HG03520 (cell line): ENCODE measurements at regions not wholly inside any gene's neighbourhood (a gene's known extent, or its start where the extent isn't known, plus 50 kb on each side); places are given as distances from the start of the nearest gene placed in this dataset.

Experiments
- ATAC-seq: cut with Tn5 transposase; IDR thresholded peaks from one replicate; pipeline ENCODE4 v1.9.1; 2021; ENCODE audit warnings: mild to moderate bottlenecking, moderate library complexity; ENCODE audit not compliant: unreplicated experiment

DNA sequence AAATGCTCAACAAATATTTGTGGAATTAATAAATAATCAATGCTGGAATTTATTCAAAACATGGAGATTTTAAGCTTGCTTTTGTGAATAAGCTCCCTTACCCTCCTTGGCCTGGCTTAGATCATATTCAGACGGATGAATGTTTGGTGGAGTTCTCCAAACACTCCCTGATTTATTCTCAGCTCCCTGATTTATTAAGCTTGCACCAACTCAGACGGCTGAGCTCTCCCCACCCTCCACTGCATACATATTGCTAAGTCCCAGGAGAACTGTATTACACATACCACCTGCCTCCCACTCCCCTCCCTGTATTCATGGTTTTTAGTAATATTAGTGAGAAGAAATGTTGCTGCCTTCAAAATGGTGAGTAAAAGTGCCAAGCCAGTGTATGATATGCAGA lies 1057.5 kb downstream of the SORCS3 start:
- ATAC-seq, result no peak

DNA sequence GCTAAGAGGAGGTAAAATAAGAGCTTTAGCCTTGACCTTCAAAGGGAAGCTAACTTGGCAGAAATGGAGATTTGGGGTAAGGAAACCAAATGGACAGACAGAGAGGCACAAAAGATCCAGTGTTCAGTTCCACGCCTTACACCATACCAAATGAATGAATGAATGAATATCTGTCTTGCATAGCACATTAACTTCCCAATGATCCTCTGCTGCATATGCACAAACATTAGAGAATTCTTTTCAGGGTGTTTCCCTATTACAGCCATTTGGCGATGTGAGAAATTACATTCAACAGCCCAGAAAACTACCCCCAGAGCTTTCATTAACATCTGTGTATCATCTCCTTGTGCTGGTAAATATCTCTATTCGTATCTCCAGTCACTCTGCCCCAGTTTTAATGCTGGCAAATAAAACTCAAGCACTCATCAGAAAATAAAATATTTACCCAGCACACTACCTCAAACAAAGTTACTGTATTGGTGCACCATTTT lies 1056.2 kb downstream of the SORCS3 start:
- ATAC-seq, result no peak

DNA sequence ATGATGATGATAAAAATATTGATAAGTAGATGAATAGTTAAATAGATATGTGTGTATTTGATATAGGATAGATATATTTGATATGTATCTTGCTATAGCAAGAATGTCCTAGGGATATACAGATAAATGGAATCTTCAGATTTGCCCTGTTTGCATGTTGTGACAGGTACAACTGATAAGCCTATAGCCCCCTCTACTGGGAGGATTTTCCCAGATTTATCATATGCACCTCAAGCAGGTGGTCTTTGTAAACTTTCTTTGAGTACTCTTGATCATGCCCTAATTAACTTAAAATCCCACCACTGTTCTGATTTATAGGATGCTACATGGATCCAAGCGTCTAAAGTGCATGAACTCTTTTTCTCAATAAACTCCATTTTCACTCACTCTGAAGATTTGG lies 1050.7 kb downstream of the SORCS3 start:
- ATAC-seq, result no peak

DNA sequence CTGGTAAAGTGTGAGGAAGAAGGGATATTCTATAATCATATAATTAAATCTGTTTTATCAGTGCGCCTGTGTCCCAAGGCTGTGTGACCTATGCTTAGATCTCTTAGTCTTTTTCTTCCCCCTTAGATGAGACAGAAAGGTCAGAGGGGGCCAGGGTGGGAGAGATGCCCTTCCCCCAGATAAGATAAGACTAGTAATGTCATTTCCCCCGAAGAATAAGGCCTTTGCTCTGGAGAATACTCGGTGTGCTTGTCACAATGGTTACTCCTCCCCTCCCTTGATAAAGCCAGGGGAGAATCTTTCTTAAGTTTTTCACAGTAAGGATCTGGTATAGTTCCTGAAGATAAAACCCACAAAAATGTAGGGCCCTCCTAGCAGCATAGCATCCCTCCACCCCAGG lies 1041.8 kb downstream of the SORCS3 start:
- ATAC-seq, result no peak

DNA sequence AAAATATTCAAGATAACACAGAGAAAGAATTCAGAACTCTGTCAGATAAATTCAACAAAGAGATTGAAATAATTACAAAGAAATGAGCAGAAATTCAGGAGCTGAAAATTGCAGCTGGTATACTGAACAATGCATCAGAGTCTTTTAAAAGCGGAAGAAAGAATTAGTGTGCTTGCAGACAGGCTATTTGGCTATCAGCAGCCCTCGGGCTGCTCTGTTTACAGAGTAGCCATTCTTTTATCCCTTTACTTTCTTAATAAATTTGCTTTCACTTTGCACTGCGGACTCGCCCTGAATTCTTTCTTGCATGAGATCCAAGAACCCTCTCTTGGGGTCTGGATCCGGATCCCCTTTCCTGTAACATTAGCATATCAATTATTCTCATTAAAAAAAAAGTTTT lies 1040.0 kb downstream of the SORCS3 start:
- ATAC-seq, result no peak

DNA sequence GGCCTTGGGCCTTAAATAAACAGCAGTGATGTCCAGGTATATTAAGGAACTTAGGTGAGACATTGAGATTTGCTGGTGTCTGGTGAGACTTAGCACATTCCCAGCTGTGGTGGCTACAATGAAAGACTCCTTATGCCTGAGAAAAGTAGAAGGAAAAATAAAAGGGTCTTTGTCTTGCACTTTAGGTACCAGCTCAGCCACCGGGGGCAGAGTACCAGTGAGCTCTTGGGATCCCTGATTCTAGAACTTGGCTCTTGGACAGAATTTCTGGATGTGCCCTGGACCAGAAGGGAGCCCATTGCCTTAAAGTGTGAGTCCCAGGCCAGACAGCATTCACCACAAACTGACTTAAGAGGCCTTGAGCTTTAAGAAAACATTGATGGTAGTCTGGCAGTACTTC lies 1038.7 kb downstream of the SORCS3 start:
- ATAC-seq, result no peak

DNA sequence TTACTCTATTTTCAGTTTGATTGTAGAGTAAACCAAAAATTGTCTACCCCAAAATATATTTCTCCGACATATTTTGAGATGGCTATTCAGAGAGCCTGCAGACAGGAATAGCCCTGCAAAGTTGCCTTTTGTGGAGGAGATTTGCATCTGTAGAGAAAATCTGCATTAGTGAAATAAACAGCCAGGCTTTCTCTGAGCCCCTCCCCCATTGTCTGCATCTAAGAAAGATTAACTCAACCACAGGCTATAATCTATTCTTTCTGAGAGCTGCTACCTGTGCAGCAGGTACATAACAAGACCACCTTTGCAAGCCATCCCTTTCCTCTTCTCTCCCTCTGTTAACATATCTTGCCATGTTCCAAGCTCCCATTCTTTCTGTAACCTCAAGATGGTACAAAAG lies 1034.2 kb downstream of the SORCS3 start:
- ATAC-seq, result no peak

DNA sequence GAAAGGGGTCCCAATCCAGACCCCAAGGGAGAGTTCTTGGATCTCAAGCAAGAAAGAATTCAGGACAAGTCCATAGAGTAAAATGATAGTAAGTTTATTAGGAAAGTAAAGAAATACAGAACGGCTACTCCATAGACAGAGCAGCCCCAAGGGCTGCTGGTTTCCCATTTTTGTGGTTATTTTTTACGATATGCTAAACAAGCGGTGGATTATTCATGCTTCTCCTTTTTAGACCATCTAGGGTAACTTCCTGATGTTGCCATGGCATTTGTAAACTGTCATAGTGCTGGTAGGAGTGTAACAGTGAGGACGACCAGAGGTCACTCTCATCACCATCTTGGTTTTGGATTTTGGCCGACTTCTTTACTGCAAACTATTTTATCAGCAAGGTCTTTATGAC lies 1033.4 kb downstream of the SORCS3 start:
- ATAC-seq, result no peak

DNA sequence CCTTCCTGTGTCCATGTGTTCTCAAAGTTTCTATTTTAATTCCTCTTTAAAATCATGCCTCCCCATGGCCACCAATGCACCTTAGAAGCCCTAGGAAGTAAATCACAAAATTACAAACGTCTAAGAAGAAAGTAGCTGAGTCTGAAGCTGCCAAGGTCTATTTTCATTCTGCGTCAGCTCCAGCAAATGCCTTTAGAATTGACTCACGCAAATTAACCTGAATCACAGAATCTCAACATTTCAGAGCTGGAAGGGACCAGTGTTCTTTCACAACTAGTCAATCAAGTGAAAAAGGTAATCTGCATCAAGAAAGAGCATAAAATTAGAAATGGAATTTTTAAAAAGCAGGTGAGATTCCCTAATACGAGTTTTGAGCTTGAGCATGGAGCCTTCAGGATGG lies 1017.6 kb downstream of the SORCS3 start:
- no peak for ATAC-seq

DNA sequence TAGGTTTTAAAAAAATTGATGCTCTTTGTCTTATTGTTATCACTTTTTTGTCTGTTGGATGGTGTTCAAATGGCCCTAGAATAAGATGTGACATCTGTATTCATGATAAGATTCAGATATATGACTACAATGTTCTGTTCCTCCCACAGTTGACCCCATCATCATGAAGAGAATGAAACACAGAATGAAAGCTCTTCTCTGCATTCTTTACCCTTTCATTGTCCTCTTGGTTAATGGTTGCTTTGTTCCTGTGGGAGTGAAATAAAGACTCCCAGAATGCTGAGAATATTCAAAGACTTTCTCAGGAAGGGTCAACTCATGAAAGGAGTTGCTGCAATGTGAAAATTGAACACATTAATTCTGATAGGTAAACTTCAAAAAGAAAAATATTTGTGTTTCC lies 1015.8 kb downstream of the SORCS3 start:
- no peak for ATAC-seq

DNA sequence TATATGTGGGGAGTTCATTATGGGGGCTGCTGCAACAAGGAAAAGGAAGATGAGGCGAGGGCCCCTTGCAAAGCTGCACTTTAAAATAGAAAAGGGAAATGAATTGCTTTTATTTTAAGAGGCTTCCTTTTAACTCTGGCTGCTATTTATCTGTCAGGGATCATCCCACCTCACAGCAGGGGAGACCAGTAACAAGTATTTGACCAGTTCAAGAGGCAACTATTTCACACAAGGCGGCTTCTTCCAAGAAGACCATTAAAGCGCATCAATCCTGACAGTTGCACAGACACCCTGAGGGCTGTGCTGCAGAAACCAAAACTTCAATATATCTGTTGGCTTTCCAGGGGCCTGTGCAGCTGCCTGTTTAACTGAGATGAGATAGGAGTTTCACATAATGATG lies 1009.2 kb downstream of the SORCS3 start:
- ATAC-seq, result no peak

DNA sequence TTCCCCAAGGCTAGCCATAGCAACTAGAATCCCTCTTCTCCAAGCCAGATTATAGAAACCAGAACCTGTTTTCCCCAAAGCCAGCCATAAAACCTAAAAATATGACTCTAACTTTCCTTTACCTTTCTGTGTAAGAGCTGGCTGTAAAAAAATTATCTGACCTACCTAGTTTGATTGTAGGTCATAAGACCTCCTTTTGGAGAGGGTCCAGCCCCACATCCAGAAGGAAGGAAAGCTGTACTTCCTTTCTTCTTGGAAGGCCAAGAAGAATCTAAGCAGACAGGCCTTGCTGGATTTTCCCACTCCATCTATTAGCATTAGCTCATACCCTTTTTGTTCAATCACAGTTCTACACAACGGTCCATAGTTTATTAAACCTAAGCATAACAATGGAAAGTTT lies 1006.3 kb downstream of the SORCS3 start:
- no peak for ATAC-seq

DNA sequence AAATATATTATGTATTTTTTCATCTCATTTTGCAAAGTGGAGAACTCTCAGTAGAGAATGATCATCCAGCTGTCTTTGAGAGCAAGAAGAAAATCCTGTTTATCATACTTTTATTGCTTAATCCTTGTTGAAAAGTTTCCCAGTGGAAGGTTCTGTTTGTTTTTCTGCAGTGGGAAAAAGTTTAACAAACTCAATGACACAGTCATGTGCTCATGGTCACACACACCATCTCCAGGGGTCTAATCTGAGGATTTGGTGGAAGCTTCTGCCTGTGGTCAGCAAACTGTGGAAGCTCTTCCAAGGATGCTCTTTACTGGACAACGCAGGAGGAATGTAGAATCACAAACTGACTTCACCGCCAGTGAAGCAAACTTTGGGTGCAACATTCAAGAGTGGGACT lies 1003.9 kb downstream of the SORCS3 start:
- ATAC-seq, result no peak

DNA sequence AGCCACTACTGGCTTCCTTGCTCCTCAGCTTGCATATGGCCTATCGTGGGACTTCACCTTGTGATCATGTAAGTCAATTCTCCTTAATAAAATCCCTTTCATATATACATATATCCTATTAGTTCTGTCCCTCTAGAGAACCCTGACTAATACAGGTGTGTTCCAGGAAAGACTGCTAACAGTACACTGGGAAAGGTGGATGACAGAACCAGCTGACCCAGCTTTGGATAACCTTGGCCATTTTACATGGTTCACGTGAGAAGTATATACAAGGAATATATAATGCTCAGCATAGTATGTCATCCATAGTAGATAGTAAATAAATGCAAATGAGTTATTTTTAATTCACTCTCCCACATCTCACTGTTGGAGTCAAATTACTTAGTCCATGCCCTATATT lies 1003.5 kb downstream of the SORCS3 start:
- ATAC-seq, result no peak

DNA sequence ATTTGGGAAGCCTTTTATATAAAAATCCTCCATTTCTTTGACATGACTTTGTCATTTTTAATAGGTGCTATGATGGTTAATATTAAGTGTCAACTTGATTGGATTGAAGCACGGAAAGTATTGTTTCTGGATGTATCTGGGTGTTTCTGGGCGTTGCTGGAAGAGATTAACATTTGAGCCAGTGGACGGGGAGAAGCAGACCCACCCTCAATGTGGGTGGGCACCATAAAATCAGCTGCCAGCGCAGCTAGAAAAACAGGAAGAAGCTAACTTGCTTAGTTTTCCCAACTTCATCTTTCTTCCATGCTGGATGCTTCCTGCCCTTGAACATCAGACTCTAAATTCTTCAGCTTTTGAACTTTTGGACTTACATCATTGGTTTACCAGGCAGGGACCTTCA lies 1003.0 kb downstream of the SORCS3 start:
- ATAC-seq, result no peak

DNA sequence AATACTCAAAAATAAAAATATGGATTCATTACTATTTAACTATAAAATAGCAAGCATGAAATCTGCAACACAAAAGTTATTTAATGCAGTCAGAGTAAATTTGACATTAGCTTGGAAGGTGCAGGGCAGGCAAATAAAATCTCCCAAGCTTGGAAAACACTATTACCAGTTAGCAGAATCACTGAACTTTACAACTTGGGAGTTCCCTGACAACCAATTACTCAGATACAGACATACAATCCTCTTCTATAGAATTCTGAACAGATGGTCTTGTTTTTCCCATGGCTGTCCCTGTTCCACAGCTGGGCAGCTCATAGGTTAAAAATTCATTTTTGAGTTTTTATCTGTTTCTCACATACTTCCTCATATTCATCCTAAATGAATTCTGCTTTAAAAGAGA lies 1002.6 kb downstream of the SORCS3 start:
- ATAC-seq, result no peak

DNA sequence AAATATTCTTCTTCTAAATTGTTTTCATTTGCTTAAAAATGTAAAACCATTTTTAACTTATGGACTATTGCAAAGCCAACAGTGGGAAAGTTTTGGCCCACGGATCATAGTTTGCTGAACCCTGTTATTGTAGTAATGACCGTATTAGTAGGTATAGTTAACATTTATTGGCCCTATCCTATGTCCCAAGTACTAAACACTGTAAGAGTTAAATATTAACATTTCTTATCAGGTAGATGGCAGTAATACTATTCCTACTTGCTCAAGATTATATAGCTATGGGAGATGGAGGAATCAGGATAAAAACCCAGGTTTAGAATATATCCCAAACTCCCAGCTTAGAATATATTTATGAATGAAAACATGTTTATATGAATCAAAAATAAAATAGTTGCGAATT lies 993.2 kb downstream of the SORCS3 start:
- no peak for ATAC-seq

DNA sequence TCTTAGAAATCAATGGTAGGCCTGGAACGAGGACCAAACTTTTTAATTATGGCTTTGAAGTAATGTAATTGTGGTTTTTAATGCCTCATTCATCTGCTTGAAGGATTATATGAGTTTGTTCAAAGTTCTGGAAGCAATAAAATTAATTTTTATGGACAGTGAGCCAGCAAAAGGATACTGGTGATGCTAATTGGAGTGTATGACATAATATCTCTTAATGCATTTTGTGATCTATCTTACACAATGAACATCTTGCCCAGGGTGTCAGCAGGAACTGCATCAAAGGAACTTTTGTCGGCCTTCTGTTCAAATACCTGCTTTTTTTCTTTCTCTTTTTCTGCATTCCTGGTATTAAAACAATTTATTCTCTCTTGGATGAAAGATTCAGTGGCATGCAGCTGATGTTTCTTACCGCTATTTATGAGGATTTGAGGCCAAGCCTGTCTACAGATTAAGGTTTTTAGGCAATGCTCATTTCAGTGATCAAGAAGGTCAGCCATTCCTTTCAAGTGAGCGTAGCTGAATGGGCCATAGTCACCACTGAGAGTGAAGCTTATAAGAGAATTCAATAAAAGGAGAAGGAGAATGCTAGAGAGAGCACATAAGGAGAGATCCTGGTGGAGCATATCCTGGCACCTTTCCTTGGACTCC lies 974.8 kb downstream of the SORCS3 start:
- no peak for ATAC-seq

DNA sequence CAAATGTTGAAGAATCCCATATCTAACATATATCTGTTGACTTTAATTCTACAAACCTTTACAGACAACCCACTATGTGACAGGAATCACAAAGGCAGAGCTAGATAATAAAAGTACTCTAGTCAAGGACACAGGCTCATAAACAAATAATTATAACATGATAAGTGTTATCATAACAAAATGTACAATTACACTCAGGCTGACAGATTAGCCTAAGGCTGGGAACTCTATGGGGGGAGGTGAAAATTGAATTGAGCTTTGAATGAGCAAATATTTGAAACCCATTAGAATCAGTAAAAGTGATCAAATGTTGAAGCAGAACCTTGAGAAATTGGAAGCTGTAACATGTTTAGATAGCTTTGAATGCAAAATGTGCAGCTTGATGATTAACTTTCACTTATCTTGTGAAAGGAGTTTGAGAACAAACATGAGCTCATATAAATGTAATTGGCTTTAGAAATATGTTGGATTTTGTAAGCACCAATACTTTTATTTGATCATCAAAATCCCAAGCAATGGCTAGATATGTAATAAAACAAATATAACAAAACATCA lies 970.2 kb downstream of the SORCS3 start:
- no peak for ATAC-seq

DNA sequence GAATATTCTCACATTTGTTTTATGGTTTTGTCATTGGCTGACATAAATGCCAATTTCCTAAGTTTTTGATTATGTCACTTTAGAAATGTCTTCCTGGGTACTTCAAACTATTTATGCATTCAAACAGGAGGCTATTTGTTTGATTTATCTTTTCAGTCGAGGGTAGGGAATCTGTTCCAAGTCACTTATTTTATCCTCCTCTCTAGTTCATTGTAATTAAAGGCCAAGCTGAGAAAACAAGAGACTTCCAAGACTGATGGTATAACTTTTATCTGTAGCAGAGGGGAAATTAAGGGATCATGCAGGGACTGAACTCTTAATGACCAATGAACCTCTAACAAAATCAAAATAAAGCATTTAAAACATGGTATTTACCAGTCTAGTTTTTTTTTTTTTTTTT lies 968.4 kb downstream of the SORCS3 start:
- no peak for ATAC-seq

DNA sequence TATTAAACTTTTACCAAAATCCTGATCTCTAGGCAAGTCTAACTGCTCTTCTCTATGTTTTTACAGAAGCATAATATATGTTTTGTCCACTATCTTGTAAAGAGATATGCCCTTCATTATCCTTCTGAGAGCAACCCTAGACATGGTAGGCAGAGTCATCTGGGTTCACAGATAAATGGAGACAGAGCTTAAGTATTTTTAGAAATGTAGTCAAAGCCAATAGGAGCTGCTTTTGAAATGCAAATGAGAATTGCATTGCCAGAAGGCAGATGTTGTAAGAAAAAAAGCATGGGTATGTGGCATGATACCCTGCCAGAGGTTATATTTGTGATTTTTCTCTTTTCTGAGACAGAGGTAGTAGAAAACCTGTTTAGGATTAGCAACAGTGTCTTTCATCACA lies 964.8 kb downstream of the SORCS3 start:
- no peak for ATAC-seq

DNA sequence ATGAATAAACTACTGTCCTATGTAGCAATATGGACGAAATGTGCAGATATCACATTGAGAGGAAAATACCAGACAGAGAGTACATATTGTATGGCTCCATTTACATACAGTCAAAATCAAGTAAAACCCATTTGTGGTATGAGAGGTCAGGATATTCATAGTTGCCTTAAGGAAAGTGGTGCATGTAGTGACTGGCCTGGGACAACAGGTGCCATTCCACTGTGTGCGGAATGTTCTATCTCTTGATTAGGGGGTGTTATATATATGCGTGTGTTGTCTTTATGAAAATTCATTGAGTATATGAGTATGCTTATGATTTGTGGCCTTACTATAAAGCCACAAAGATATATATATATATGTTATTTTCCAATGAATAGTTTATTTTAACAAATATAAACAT lies 964.0 kb downstream of the SORCS3 start:
- ATAC-seq, result no peak

DNA sequence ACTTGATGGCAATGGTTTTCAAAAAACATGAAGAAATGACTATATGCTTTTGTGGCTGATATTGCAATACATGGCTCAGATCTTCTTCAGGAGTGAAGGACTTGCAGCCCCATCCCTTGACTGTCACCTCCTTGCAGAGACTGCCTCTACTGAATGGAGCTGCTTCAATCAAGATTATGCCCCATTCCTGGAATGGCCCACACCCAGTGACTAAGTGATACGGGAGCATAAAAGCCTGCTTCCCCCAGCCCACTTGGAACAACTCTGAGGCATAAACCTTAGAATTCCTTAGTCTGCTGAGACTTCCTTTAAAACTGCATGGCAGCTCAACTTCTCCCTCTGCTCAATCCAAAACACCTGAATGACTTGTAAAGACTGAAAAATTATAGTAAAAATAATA lies 957.1 kb downstream of the SORCS3 start:
- no peak for ATAC-seq
